DMS153 treated with DMSO at 0.1 percent for 48 hours (cell line): ENCODE measurements at regions not wholly inside any gene's neighbourhood (a gene's known extent, or its start where the extent isn't known, plus 50 kb on each side); places are given as distances from the start of the nearest gene placed in this dataset.
"Not testable (repeated sequence)": the region's sequence is repeated elsewhere in the genome, so short reads cannot be mapped to it uniquely, and the experiment has no call there.

Experiments
- DNase-seq: peaks from one replicate; lab custom pipeline; 2025; ENCODE audit not compliant: unreplicated experiment; lab: John Stamatoyannopoulos, UW

DNA sequence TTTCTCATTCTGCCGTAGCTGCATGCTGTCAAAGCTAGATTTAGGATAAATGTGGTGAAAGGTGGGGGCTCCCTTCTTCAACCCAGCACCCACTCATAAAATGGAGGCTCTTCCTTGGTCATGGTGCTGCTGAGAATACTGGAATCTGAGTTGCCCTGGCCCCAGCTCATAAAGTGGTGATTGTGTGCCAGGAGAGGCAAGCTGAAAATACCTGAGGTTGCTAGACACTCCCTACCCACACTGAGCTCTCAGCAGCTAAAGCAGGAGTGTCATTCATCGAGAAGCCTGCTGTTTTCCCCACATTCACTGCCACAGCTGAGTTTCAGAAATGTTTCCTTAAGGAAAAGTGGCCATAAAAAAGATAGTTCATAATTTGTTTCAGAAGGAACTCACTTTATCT is 297.1 kb upstream of the RBMS1 start:
- no peak for DNase-seq

DNA sequence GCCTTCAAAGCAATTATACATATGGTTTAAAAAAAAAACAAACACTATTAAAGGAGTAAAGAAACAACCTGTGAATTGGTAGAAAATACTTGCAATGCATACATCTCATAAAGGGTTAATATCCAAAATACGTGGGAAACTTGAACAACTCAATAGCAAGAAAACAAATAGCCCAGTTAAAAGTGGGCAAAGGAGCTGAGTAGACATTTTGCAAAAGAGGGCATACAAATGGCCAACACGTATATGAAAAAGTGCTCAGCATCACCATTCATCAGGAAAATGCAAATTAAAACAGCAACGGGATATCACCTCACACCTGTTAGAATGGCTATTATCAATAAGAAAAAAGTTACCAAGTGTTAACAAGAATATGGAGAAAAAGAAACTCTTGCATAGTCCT is 298.3 kb upstream of the RBMS1 start:
- DNase-seq, result no peak

- no peak for DNase-seq
These were observed 299.2 kb upstream of the RBMS1 start for GRCh38 chr2:160792837-160793236.

GRCh38 chr2:160794926-160795325 is 301.3 kb upstream of the RBMS1 start:
- no peak for DNase-seq

GRCh38 chr2:160803881-160804280 is 310.3 kb upstream of the RBMS1 start:
- no peak for DNase-seq

- no peak for DNase-seq
These were observed 316.8 kb upstream of the RBMS1 start for GRCh38 chr2:160810406-160810805.

DNA sequence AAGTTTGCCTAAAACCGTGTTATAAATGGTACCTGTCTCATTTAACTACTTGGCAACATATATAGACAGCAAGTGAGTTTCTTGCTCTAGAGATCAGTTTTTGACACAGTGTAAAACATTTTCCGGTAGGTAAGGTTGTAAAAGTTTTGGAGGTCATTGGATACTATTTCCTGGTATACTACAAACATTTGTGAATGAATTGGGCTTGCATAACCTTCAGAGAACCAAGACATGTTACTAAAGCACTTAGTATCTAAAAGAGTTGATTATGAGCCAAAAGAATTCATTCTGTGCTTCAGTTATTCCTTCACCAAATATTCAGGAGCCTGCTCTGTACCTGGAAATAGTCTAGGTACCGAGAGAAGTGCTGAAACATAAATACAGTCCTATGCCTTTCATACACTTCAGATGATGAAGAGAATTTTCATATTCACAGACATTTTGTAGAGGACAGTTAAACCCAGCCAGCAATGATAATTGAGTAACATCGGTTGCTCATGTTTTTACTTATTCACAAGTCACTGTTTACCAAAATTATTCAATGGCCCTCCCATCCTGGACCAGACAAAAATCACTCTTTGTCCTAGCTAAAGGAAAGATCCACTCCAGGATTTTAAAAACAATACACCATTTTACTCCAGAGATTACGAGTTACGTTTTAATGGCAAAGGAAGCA is 319.4 kb upstream of the RBMS1 start:
- peak; percentile 34 for DNase-seq

GRCh38 chr2:160813506-160813858 is 319.9 kb upstream of the RBMS1 start:
- DNase-seq, result no peak

GRCh38 chr2:160816916-160817499 is 323.4 kb upstream of the RBMS1 start:
- peak; percentile 37 for DNase-seq

DNA sequence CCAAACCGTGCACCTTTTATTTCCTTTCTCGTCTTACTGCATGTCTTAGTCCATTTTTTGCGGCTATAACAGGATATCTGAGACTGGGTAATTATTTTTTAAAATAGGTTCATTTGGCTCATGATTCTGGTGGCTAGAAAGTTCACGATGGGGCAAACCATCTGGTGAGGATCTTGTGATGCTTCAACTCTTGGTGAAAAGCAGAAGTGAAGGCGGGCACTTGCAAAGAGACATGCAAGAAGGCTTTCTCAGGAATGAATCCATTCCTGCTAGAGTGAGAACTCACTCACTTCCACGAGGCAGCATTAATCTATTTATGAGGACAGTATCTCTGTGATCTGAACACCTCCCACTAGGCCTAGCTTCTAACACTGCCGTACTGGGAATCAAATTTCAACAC is 327.1 kb upstream of the RBMS1 start:
- DNase-seq, result no peak

- DNase-seq, result no peak
These were observed 328.4 kb upstream of the RBMS1 start for GRCh38 chr2:160822006-160822405.

- no peak for DNase-seq
These were observed 331.8 kb upstream of the RBMS1 start for GRCh38 chr2:160825433-160825832.

DNA sequence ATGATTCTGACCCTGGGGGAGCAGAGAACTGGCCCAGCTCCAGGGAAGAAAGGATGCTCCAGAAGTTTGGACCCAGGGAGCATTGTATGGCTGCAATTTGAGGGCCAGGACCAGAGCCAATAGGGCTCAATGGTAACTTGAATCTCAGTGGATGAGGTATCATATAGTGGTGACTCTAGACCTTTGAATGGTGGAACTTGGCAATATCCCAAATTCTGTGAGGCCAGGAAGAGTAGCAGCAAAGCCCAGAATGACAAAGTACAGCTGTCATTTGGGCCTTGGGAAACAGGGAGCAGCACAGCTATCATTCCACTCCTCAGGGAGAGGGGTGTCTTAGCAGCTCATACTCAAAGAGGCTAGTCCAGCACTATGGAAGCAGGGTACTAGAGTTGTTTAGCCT is 332.9 kb upstream of the RBMS1 start:
- DNase-seq, result no peak

GRCh38 chr2:160828076-160828475 is 332.2 kb upstream of the TANK start:
- no peak for DNase-seq

GRCh38 chr2:160832381-160832780 is 327.8 kb upstream of the TANK start:
- DNase-seq, result not testable (repeated sequence)

DNA sequence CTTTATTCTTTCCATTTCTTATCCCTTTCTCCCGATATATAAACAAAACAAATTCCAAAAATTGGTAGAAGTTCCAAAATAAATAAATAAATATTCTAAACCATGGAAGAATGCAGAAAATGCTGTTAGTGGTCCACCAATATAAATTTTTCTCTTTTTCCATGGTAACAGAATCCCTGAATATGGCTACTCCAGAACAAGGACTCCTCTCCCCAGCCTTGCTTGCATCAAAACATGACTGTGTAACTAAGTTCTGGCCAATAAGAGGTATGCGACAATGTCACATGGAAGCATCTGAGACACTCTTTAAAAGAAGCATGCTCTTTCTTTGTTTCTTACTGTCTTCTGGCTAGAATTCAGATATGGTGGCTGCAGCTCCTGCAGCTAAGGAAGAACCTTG is 325.1 kb upstream of the TANK start:
- no peak for DNase-seq

DNA sequence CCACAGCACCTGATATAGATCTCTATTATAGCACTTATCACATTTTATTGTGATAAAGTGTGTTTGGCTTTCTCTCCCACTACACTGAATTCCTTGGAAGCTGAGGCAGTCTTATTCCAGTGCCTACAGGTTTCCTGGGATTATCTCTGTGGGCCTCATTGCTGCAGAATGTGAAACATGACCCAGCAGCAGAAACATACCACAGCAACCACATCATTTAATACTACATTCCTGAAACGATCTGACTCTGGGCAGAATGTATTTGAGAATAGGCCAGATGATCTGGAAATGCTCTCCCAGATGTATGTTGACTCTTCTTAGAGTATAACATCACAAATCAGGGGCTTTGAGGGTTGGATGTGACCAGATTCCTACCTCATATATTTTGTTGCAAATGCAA is 323.5 kb upstream of the TANK start:
- no peak for DNase-seq

GRCh38 chr2:160837416-160837815 is 322.8 kb upstream of the TANK start:
- DNase-seq, result no peak

- DNase-seq, result no peak
These were observed 322.1 kb upstream of the TANK start for GRCh38 chr2:160838147-160838546.

GRCh38 chr2:160838691-160839090 is 321.5 kb upstream of the TANK start:
- DNase-seq, result no peak

DNA sequence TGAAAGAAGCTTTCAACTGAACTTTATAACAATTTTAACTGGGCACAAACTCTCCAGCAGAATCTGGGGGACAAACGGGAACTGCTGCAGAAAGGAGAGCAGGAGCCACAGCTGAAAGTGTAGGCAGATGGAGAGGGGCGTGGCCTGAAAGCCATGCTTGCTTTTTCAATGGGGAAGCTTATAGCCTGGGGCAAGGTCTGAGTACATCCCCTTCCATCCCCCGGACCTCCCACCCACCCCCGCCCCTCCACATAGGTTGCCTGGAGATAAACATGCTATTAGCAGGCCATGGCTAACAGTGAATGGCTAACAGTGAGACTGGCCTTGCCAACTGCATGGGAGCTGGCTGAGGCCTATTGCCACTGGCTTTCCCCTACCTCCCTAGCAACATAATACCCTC is 317.9 kb upstream of the TANK start:
- DNase-seq, result no peak

GRCh38 chr2:160859096-160859495 is 301.1 kb upstream of the TANK start:
- peak; percentile 23 for DNase-seq

DNA sequence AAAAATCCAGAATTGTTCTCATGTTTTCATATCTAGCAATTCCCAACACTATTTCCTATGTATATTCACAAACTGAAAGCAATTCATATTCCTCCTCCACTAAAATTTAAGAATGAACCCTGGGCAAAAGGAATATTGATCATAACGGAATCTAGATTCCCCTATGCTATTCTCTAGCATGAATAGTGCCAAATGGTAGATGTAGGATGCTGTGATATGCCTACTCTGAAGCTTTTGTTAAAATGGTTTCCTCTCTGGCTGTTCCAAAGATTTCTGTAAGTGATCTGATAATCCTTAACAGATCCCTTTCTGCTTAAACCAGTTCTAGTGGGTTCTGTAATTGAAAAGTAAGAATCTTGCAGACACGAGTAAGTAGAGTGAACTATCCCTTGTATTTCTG is 298.0 kb upstream of the TANK start:
- no peak for DNase-seq
